ENCODE measurements at regions not wholly inside any gene's neighbourhood (a gene's known extent, or its start where the extent isn't known, plus 50 kb on each side); places are given as distances from the start of the nearest gene placed in this dataset.
A peak's percentile ranks its signal among the peaks of the same experiment; 100 is the strongest.

- in situ Hi-C loops (cut with MboI; ENCODE audit: low sequenced_read_pairs, unreplicated experiment) = no loop called here
- TF ChIP-seq CTCF (IDR thresholded peaks at IDR 0.05; ENCODE audit: borderline replicate concordance, control extremely low read depth, extremely low read depth, insufficient read depth, missing control alignments) = no peak
- DNase-seq (ENCODE audit: low spot score) = peak; percentile 15
Measured at GRCh38 chr10:42998481-42999384, 78.1 kb upstream of the RET start.

- in situ Hi-C loops (cut with MboI; ENCODE audit: low sequenced_read_pairs, unreplicated experiment) = no loop called here
- DNase-seq (ENCODE audit: low spot score) = peak; percentile 24
- no peak for TF ChIP-seq CTCF (IDR thresholded peaks at IDR 0.05; ENCODE audit: borderline replicate concordance, control extremely low read depth, extremely low read depth, insufficient read depth, missing control alignments)
Measured at GRCh38 chr10:42999385-43000020, 77.4 kb upstream of the RET start.

- in situ Hi-C loops (cut with MboI; ENCODE audit: low sequenced_read_pairs, unreplicated experiment) = no loop called here
- TF ChIP-seq CTCF (IDR thresholded peaks at IDR 0.05; ENCODE audit: borderline replicate concordance, control extremely low read depth, extremely low read depth, insufficient read depth, missing control alignments) = no peak
- no peak for DNase-seq (ENCODE audit: low spot score)
Measured at GRCh38 chr10:43000021-43000411, 76.9 kb upstream of the RET start.

- no peak for TF ChIP-seq CTCF (IDR thresholded peaks at IDR 0.05; ENCODE audit: borderline replicate concordance, control extremely low read depth, extremely low read depth, insufficient read depth, missing control alignments)
- in situ Hi-C loops (cut with MboI; ENCODE audit: low sequenced_read_pairs, unreplicated experiment) = no loop called here
- DNase-seq (ENCODE audit: low spot score) = peak; percentile 17
Measured at GRCh38 chr10:43000651-43001426, 76.0 kb upstream of the RET start.

GRCh38 chr10:43001427-43001795 is 75.5 kb upstream of the RET start:
- DNase-seq (ENCODE audit: low spot score) = no peak
- in situ Hi-C loops (cut with MboI; ENCODE audit: low sequenced_read_pairs, unreplicated experiment) = no loop called here
- TF ChIP-seq CTCF (IDR thresholded peaks at IDR 0.05; ENCODE audit: borderline replicate concordance, control extremely low read depth, extremely low read depth, insufficient read depth, missing control alignments) = no peak

GRCh38 chr10:43002596-43002995 is 74.3 kb upstream of the RET start:
- no peak for DNase-seq (ENCODE audit: low spot score)
- in situ Hi-C loops (cut with MboI; ENCODE audit: low sequenced_read_pairs, unreplicated experiment) = no loop called here
- TF ChIP-seq CTCF (IDR thresholded peaks at IDR 0.05; ENCODE audit: borderline replicate concordance, control extremely low read depth, extremely low read depth, insufficient read depth, missing control alignments) = no peak
